ENCODE measurements at regions not wholly inside any gene's neighbourhood (a gene's known extent, or its start where the extent isn't known, plus 50 kb on each side); places are given as distances from the start of the nearest gene placed in this dataset.
"Not testable (repeated sequence)": the region's sequence is repeated elsewhere in the genome, so short reads cannot be mapped to it uniquely, and the experiment has no call there.

DNA sequence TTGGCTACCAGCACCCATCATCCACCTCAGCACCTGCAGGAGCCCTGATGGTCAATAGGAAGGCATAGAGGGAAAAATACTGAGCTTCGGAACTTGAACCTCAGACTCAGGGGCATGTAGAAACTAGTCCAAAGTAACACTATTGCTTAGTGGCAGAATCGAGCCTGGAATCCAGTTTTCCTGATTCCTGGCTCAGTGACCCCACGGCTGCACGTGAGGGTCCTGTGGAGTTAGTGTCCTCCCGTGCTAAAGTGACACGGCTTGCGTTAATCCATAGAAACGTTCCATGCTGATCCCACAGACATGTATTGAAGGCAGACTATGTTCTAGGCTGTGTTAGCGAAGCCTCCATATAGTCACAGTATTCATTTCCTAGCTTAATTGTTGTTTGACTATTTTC, 747.0 kb upstream of the TPTE start:
- H3K4me1 Mint-ChIP-seq: no peaks in the 10 kb centered on the region
- H3K27ac Mint-ChIP-seq: no peak overlapping the region
- no peak for ATAC-seq (ENCODE audit: low read depth)
- TF ChIP-seq, protein P1, sequence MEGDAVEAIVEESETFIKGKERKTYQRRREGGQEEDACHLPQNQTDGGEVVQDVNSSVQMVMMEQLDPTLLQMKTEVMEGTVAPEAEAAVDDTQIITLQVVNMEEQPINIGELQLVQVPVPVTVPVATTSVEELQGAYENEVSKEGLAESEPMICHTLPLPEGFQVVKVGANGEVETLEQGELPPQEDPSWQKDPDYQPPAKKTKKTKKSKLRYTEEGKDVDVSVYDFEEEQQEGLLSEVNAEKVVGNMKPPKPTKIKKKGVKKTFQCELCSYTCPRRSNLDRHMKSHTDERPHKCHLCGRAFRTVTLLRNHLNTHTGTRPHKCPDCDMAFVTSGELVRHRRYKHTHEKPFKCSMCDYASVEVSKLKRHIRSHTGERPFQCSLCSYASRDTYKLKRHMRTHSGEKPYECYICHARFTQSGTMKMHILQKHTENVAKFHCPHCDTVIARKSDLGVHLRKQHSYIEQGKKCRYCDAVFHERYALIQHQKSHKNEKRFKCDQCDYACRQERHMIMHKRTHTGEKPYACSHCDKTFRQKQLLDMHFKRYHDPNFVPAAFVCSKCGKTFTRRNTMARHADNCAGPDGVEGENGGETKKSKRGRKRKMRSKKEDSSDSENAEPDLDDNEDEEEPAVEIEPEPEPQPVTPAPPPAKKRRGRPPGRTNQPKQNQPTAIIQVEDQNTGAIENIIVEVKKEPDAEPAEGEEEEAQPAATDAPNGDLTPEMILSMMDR (IDR thresholded peaks at IDR 0.05): no peak
- intact Hi-C loops (cut with micrococcal nuclease): no loop called here
- no peaks in the 10 kb centered on the region for H3K36me3 Mint-ChIP-seq (ENCODE audit: low read depth)
- CTCF ChIA-PET: no interaction called here
- H3K27me3 Mint-ChIP-seq: no peaks in the 10 kb centered on the region
- H3K4me3 Mint-ChIP-seq: no peak overlapping the region
- POLR2A ChIA-PET: no interaction called here
- H3K9me3 Mint-ChIP-seq: peaks cover 20% of the 10 kb centered on the region
- no peak for DNase-seq

DNA sequence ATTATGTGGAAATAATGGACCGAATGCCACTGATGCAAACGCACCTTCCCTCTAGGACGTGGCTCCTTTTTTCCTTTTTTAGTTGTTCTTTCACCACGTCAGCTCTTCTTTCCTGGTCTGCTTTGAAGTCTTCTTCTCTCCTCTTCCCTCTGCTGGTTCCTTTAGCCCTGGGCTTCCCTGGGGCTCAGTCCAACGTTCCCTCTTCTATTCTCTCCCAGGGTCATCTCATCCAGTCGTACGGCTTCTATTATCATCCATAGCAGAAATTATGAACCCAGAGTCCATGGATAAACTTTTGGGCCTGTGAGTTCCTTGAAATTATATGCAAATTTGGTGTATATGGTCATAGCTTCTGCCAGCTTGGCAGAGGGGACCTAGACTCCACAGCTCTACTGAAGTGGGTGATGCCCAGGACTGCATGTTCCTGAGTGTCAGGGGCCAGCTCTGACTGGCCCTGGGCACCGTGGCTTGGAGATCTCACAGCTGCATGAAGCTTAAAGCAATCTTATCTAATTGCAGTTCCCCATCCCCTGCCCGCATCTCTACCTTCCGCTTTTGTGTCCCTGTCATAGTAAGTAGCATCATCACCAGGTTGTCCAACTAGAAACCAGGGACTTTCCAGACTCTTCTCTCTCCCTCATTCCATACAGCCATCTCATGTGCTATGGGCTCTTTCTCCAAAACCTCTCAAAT, 746.3 kb upstream of the TPTE start:
- ATAC-seq (ENCODE audit: low read depth); DNase-seq; H3K4me3 Mint-ChIP-seq; intact Hi-C loops (cut with micrococcal nuclease); POLR2A ChIA-PET; H3K36me3 Mint-ChIP-seq (ENCODE audit: low read depth); H3K27me3 Mint-ChIP-seq; H3K27ac Mint-ChIP-seq; CTCF ChIA-PET; H3K4me1 Mint-ChIP-seq: not testable (repeated sequence)
- H3K9me3 Mint-ChIP-seq: peaks cover 20% of the 10 kb centered on the region

DNA sequence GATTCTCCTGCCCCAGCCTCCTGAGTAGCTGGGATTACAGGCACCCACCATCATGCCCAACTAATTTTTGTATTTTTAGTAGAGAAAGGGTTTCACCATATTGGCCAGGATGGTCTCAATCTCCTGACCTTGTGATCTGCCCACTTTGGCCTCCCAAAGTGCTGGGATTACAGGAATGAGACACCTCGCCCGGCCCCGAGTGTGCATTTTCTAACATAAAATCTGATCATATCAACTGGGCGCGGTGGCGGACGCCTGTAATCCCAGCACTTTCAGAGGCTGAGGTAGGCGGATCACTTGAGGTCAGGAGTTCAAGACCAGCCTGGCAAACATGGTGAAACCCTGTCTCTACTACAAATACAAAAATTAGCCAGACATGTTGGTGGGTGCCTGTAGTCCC, 745.5 kb upstream of the TPTE start:
- H3K27me3 Mint-ChIP-seq; H3K27ac Mint-ChIP-seq; H3K36me3 Mint-ChIP-seq (ENCODE audit: low read depth); DNase-seq; ATAC-seq (ENCODE audit: low read depth); H3K4me3 Mint-ChIP-seq; intact Hi-C loops (cut with micrococcal nuclease); POLR2A ChIA-PET; H3K4me1 Mint-ChIP-seq; CTCF ChIA-PET: not testable (repeated sequence)
- peaks cover 20% of the 10 kb centered on the region for H3K9me3 Mint-ChIP-seq

DNA sequence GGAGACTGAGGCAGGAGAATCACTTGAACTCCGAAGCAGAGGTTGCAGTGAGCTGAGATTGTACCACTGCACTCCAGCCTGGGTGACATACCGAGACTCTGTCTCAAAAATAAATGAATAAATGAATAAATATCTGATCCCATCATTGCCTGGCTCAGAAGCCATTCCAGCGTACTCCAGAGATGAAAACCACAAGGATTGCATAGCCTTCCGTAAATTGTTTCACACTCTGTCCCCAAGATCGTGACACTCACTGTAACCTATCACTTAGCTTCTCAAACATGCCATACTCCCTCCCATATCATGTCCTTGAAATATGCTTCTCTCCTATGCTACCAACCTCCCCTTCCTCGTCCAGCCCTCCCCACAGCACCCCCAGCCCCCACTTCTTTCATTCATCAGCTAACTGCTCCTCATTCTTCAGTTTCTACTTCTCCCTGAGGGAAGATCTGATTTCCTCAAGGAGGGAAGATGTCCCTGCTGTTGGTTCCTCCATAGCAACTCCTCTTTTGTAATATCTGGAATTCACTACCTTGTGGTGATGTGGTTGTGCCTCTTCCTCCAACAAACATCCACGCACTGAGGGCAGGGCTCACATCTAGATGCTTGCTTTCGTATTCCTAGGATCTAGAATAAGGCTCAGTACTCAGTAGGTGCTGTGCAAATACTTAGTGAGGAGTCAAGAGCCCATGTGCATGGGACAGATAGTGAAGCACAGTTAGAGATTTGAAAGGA, 744.9 kb upstream of the TPTE start:
- H3K27me3 Mint-ChIP-seq; H3K4me1 Mint-ChIP-seq; intact Hi-C loops (cut with micrococcal nuclease); CTCF ChIA-PET; H3K36me3 Mint-ChIP-seq (ENCODE audit: low read depth); H3K27ac Mint-ChIP-seq; DNase-seq; H3K4me3 Mint-ChIP-seq; ATAC-seq (ENCODE audit: low read depth); POLR2A ChIA-PET: not testable (repeated sequence)
- H3K9me3 Mint-ChIP-seq: peaks cover 20% of the 10 kb centered on the region

DNA sequence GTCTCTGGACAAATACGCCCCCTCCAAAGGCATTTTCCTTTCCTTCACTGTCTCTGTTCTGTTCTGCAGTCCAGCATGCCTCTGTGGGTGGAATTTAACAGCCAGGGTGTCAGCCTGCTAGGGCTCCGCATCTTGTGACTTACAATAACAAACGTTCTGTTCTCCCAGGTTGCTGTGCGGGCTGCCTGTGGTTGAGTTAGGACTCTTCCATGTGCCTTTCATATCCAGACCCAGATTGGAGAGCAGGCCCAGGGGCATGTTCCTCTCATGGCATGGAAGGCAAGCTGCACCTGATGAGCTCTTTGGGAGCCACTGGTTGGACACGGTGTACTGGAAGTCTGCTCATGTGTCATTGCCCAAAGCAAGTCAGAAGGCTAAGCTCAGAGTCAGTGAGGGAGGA, 742.8 kb upstream of the TPTE start:
- H3K4me3 Mint-ChIP-seq; ATAC-seq (ENCODE audit: low read depth); DNase-seq; POLR2A ChIA-PET; H3K27ac Mint-ChIP-seq; intact Hi-C loops (cut with micrococcal nuclease); H3K36me3 Mint-ChIP-seq (ENCODE audit: low read depth); H3K4me1 Mint-ChIP-seq; H3K27me3 Mint-ChIP-seq; CTCF ChIA-PET: not testable (repeated sequence)
- H3K9me3 Mint-ChIP-seq: peaks cover 24% of the 10 kb centered on the region

DNA sequence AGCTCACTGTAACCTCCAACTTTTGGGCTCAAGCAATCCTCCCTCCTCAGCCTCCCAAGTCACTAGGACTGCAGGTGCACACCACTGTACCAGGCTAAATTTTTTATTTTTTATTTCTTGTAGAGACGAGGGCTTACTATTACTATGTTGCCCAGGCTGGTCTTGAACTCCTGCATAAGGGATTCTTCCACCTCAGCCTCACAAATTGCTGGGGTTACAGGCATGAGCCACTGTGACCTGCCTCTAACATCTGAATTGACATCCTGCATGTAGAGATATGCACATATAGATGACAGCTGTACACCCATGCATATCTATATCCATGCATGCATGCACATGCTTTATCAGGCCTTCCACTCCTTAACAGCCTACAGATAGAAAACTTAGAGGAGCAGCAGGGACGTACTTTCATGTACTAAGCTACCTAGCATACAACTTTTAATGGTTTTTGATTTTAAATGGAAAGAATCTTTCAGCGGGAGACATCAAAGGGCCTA, 740.9 kb upstream of the TPTE start:
- H3K9me3 Mint-ChIP-seq: peaks cover 28% of the 10 kb centered on the region
- CTCF ChIA-PET: no interaction called here

DNA sequence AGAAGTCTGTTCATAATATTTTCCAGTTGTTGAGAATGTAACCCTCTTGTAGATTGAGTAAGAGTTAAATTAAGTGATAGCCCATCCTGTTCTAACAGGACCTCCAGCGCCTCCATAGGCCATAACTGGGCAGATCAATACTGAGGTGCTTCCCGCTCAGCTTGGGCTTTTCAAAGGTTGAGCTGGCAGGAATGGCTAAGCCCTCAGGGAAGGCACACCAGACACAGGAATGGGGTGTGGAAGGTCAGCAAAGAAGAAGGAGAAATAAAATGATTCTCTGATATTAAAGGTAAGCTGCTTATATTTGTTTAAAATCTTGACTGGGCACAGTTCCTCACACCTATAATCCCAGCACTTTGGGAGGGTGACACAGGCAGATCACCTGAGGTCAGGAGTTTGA, 737.8 kb upstream of the TPTE start:
- H3K36me3 Mint-ChIP-seq (ENCODE audit: low read depth); ATAC-seq (ENCODE audit: low read depth); H3K27ac Mint-ChIP-seq; POLR2A ChIA-PET; DNase-seq; CTCF ChIA-PET; H3K4me1 Mint-ChIP-seq; H3K27me3 Mint-ChIP-seq; H3K4me3 Mint-ChIP-seq; intact Hi-C loops (cut with micrococcal nuclease): not testable (repeated sequence)
- H3K9me3 Mint-ChIP-seq: peaks cover 32% of the 10 kb centered on the region

More for the DNA sequence above, 740.9 kb upstream of the TPTE start:
- H3K27ac Mint-ChIP-seq: no peak overlapping the region
- no peak overlapping the region for H3K4me3 Mint-ChIP-seq
- no peaks in the 10 kb centered on the region for H3K36me3 Mint-ChIP-seq (ENCODE audit: low read depth)
- TF ChIP-seq, protein P1 (IDR thresholded peaks at IDR 0.05): no peak
- POLR2A ChIA-PET: no interaction called here
- intact Hi-C loops (cut with micrococcal nuclease): no loop called here
- no peaks in the 10 kb centered on the region for H3K27me3 Mint-ChIP-seq
- H3K4me1 Mint-ChIP-seq: no peaks in the 10 kb centered on the region
- no peak for ATAC-seq (ENCODE audit: low read depth)
- DNase-seq: no peak

DNA sequence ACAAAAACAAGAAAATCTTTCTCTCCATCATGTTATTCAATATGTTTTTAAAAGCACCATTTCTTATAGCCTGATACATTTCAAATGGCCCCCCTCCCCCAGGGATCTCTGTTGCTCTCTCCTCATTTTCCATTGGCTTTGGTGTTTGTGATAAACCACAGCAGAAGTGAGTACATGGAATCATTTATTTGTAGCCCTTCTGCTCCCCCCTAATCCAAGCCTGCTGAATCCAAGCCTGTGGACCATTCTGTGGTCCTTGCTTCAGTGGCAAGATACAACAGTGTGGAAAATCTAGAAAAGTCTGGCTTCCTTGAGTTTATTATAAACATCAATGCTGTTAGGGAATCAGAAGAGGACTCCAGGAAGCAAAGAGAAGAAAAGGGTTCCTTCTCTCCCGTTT, 737.2 kb upstream of the TPTE start:
- intact Hi-C loops (cut with micrococcal nuclease); ATAC-seq (ENCODE audit: low read depth); H3K27me3 Mint-ChIP-seq; H3K4me3 Mint-ChIP-seq; H3K27ac Mint-ChIP-seq; CTCF ChIA-PET; H3K36me3 Mint-ChIP-seq (ENCODE audit: low read depth); DNase-seq; POLR2A ChIA-PET; H3K4me1 Mint-ChIP-seq: not testable (repeated sequence)
- peaks cover 32% of the 10 kb centered on the region for H3K9me3 Mint-ChIP-seq

DNA sequence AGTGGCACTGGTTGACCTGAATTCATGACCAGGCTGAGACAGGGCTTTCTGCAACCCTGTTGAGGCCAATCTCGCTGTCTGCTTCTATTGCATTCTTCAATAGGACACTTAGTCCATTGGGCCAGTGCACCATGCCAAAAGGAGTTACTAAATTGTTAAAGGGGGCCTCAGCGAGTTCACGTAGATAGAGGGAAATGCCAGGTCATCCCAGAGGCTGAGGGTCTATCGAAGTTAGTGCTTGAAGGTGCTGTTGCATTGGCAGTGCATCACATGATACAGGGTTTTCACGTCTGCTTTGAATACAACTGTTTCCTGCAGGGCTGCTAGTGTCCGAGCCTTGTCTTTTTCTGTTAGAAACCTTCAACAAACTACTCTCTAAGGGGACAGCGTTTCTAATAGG, 735.3 kb upstream of the TPTE start:
- ATAC-seq (ENCODE audit: low read depth); H3K36me3 Mint-ChIP-seq (ENCODE audit: low read depth); H3K27me3 Mint-ChIP-seq; H3K27ac Mint-ChIP-seq; intact Hi-C loops (cut with micrococcal nuclease); DNase-seq; H3K4me3 Mint-ChIP-seq; H3K4me1 Mint-ChIP-seq; POLR2A ChIA-PET; CTCF ChIA-PET: not testable (repeated sequence)
- peaks cover 37% of the 10 kb centered on the region for H3K9me3 Mint-ChIP-seq

DNA sequence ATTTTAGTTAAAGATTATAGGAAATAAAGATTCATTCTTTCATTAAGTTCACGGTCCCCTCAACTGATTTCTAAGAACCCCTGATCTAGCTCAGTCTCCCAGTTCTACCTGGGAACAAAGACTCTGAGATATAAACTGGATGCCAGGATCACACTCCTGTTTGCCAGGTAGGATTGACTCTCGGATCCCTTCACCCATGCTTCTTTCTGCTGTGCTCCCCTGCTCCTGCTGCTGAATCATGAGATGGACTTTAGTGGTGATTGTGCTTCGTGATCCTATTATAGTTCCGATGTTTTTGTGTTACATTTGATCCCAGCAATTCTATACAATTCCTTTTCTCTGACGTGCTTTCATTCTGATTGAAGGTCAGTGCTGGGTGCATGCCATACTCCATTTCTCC, 733.1 kb upstream of the TPTE start:
- DNase-seq; CTCF ChIA-PET; intact Hi-C loops (cut with micrococcal nuclease); H3K4me1 Mint-ChIP-seq; H3K36me3 Mint-ChIP-seq (ENCODE audit: low read depth); H3K4me3 Mint-ChIP-seq; H3K27ac Mint-ChIP-seq; POLR2A ChIA-PET; ATAC-seq (ENCODE audit: low read depth); H3K27me3 Mint-ChIP-seq: not testable (repeated sequence)
- peaks cover 47% of the 10 kb centered on the region for H3K9me3 Mint-ChIP-seq
